ENCODE measurements at regions not wholly inside any gene's neighbourhood (a gene's known extent, or its start where the extent isn't known, plus 50 kb on each side); places are given as distances from the start of the nearest gene placed in this dataset.
A peak's percentile ranks its signal among the peaks of the same experiment; 100 is the strongest.
"Not testable (repeated sequence)": the region's sequence is repeated elsewhere in the genome, so short reads cannot be mapped to it uniquely, and the experiment has no call there.

GRCh38 chr14:25316007-25316406 is 266.1 kb upstream of the STXBP6 start:
- DNase-seq (ENCODE audit: low spot score), result not testable (repeated sequence)

GRCh38 chr14:25308244-25308643 is 258.3 kb upstream of the STXBP6 start:
- DNase-seq (ENCODE audit: low spot score), result no peak

- DNase-seq (ENCODE audit: low spot score), result no peak
Measured at GRCh38 chr14:25303934-25304333, 254.0 kb upstream of the STXBP6 start.

- DNase-seq (ENCODE audit: low spot score), result no peak
Measured at GRCh38 chr14:25298238-25298637, 248.3 kb upstream of the STXBP6 start.

GRCh38 chr14:25290154-25290553 is 240.2 kb upstream of the STXBP6 start:
- DNase-seq (ENCODE audit: low spot score), result not testable (repeated sequence)

GRCh38 chr14:25274529-25274928 is 224.6 kb upstream of the STXBP6 start:
- DNase-seq (ENCODE audit: low spot score), result no peak

- DNase-seq (ENCODE audit: low spot score), result no peak
Measured at GRCh38 chr14:25267186-25267585, 217.2 kb upstream of the STXBP6 start.

GRCh38 chr14:25259470-25259869 is 209.5 kb upstream of the STXBP6 start:
- DNase-seq (ENCODE audit: low spot score), result no peak

- DNase-seq (ENCODE audit: low spot score), result no peak
Measured at GRCh38 chr14:25252793-25253192, 202.8 kb upstream of the STXBP6 start.

GRCh38 chr14:25250516-25250915 is 200.6 kb upstream of the STXBP6 start:
- DNase-seq (ENCODE audit: low spot score), result no peak

GRCh38 chr14:25247609-25248008 is 197.7 kb upstream of the STXBP6 start:
- no peak for DNase-seq (ENCODE audit: low spot score)

- no peak for DNase-seq (ENCODE audit: low spot score)
Measured at GRCh38 chr14:25246751-25247150, 196.8 kb upstream of the STXBP6 start.

- DNase-seq (ENCODE audit: low spot score), result no peak
Measured at GRCh38 chr14:25239170-25239569, 189.2 kb upstream of the STXBP6 start.

GRCh38 chr14:25237845-25238244 is 187.9 kb upstream of the STXBP6 start:
- no peak for DNase-seq (ENCODE audit: low spot score)

GRCh38 chr14:25233613-25234012 is 183.7 kb upstream of the STXBP6 start:
- no peak for DNase-seq (ENCODE audit: low spot score)

- DNase-seq (ENCODE audit: low spot score), result no peak
Measured at GRCh38 chr14:25231004-25231403, 181.1 kb upstream of the STXBP6 start.

GRCh38 chr14:25226214-25226613 is 176.3 kb upstream of the STXBP6 start:
- DNase-seq (ENCODE audit: low spot score), result no peak

GRCh38 chr14:25222256-25222655 is 172.3 kb upstream of the STXBP6 start:
- DNase-seq (ENCODE audit: low spot score), result no peak

GRCh38 chr14:25220514-25220913 is 170.6 kb upstream of the STXBP6 start:
- DNase-seq (ENCODE audit: low spot score), result no peak

GRCh38 chr14:25215607-25216006 is 165.7 kb upstream of the STXBP6 start:
- no peak for DNase-seq (ENCODE audit: low spot score)

GRCh38 chr14:25197885-25198284 is 147.9 kb upstream of the STXBP6 start:
- DNase-seq (ENCODE audit: low spot score), result no peak

GRCh38 chr14:25180221-25180620 is 130.3 kb upstream of the STXBP6 start:
- no peak for DNase-seq (ENCODE audit: low spot score)

- DNase-seq (ENCODE audit: low spot score), result no peak
Measured at GRCh38 chr14:25178255-25178654, 128.3 kb upstream of the STXBP6 start.

- DNase-seq (ENCODE audit: low spot score), result peak; percentile 42
Measured at GRCh38 chr14:25150934-25151790, 101.2 kb upstream of the STXBP6 start.

Measured in hematopoietic multipotent progenitor cell treated with erythropoietin and hydrocortisone succinate and interleukin-3 and kit ligand, for 15 days (in vitro differentiated cells).